Stomach (tissue), 4 donors: ENCODE measurements at regions not wholly inside any gene's neighbourhood (a gene's known extent, or its start where the extent isn't known, plus 50 kb on each side); places are given as distances from the start of the nearest gene placed in this dataset.

ENCODE experiments used
- POLR2A ChIP-seq, 4 donors: fragments of 450-650 bp; IDR thresholded peaks; one replicate each; pipeline ENCODE4 v1.6.1; 2016; ENCODE audit warnings: antibody characterized with exemption in 4 of 4, control low read depth in 2 of 4, mild to moderate bottlenecking in 1 of 4, moderate library complexity in 1 of 4
- POLR2AphosphoS5 ChIP-seq, 3 donors: sonication (generic); formaldehyde crosslinking; IDR thresholded peaks; one replicate each; pipeline ENCODE4 v1.6.1; 2016; ENCODE audit warnings: antibody characterized with exemption in 3 of 3
- TF ChIP-seq, protein P1 (sequence below), 7 experiments: fragments of 450-650 bp in 4 of 7; fragments of 200-600 bp in 3 of 7; sonication (generic) in 3 of 7; IDR thresholded peaks; one replicate each; pipeline ENCODE4 v1.5.1; 2016 to 2019; ENCODE audit warnings: antibody characterized with exemption in 7 of 7, control low read depth in 2 of 7, mild to moderate bottlenecking in 1 of 7

- TF ChIP-seq, protein P1, sequence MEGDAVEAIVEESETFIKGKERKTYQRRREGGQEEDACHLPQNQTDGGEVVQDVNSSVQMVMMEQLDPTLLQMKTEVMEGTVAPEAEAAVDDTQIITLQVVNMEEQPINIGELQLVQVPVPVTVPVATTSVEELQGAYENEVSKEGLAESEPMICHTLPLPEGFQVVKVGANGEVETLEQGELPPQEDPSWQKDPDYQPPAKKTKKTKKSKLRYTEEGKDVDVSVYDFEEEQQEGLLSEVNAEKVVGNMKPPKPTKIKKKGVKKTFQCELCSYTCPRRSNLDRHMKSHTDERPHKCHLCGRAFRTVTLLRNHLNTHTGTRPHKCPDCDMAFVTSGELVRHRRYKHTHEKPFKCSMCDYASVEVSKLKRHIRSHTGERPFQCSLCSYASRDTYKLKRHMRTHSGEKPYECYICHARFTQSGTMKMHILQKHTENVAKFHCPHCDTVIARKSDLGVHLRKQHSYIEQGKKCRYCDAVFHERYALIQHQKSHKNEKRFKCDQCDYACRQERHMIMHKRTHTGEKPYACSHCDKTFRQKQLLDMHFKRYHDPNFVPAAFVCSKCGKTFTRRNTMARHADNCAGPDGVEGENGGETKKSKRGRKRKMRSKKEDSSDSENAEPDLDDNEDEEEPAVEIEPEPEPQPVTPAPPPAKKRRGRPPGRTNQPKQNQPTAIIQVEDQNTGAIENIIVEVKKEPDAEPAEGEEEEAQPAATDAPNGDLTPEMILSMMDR (IDR thresholded peaks at IDR 0.05) = no peak
- TF ChIP-seq POLR2AphosphoS5 (IDR thresholded peaks at IDR 0.05) (no peak), POLR2A (IDR thresholded peaks at IDR 0.05) (no peak)
These were observed 131.1 kb upstream of the NR3C2 start for GRCh38 chr4:148573296-148573695.
